ENCODE measurements at regions not wholly inside any gene's neighbourhood (a gene's known extent, or its start where the extent isn't known, plus 50 kb on each side); places are given as distances from the start of the nearest gene placed in this dataset.

DNA sequence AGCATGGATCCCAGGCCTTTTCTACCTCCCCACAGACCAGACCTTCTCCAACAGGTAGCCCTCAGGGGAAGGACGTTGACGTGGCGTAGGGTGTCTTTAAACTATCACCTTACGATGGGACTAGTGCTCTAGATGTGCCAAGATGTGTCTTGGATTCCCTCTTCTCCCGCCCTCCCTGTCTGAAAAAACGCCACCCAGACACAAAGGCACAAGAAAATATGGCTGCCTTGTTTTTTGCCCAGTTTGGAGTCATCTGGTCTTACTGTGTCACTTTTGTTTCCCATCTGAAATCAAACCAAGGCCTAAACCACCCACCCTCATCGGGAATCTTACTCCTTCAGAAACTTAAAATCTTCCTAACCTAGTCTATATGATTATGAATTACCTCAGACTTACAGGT is 235.4 kb downstream of the OR13H1 start:
- no peak for DNase-seq

DNA sequence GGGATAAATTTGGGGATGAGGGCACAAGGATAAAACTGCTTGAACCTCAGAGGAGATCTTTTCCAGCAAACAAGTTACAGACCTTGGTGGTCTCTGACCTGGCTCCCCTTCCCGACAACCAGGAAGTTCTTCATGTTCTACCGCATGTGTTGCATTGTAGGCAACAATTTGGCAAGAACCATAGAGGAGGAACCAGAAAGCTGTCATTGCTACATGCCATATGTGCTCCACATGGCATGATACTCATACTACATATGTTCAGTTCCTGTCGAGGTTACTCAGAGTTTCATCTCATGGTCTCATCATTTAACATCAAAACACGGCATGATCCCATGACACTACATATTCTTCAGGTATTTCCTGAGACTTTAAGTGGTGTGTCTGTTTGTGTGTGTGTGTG is 235.9 kb downstream of the OR13H1 start:
- DNase-seq, result no peak

DNA sequence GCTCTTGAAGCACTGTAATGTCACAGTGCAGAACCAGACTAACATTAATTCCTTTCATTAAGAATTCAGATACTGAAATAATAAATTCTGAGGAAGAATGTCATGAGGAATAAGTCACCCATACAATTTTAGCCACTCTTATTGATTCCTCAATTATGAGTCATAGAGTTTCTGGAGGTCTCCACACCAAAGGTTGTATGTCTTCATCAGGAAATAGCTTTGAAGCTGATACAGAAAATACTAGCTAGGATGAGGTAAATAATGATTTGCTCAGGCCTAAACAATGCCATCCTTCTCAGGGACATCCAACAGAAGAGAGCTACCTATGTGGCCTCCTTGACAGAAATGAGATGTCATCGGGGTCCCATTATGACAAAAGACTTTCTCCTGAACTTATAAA is 238.8 kb downstream of the OR13H1 start:
- no peak for DNase-seq

DNA sequence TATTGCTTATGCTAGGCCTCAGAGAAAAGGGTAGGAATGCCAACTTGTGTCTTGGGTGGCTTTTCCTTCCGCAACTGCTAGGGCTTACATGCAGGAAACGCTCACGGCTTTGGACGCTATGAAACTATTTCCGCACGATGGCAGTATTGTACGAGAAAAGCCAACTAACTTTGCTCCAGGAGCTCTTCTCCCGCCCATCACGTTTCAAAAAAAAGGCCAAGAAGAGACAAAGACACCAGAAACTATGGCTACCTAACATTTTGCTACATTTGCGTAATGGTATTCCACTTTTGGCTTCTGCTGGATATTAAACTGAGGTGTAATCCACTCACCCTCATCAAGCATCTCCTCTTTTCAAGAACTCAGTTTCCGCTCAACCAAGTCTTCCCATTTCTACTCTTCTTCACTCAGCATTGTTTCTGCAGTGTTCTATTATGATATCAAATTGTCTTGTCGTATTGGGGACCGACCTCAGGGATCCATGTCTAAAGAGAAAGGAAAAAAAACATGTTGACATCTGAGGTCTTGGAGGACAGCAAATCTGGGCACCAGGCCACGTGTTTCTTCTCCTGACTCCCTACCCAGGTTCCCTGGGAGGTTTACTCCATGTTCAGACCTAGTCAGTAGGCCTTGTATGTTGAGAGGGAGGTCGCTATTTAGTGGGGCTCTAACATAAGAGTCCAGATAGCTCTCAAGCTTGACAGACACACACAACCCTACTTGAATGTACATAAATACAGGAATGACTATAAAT is 239.4 kb upstream of the STK26 start:
- no peak for DNase-seq

DNA sequence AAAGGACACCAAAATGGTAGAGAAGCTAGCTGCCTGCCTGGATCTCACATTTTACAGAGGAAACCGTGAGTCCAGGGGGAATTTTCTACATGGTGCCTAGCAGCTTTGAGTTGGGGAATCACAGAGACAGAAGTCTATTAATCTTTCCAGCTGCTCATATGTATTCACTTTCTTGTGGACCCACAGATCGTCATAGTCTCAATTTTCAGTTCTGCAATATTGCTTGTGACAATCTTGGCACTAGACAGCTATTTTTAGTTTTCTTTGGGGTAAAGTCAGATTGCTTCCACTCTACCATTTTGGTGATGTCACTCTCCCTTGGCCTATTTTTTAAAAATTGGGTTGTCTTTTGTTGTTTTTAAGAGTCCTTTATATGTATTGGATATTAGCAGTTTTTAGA is 233.4 kb upstream of the STK26 start:
- no peak for DNase-seq

DNA sequence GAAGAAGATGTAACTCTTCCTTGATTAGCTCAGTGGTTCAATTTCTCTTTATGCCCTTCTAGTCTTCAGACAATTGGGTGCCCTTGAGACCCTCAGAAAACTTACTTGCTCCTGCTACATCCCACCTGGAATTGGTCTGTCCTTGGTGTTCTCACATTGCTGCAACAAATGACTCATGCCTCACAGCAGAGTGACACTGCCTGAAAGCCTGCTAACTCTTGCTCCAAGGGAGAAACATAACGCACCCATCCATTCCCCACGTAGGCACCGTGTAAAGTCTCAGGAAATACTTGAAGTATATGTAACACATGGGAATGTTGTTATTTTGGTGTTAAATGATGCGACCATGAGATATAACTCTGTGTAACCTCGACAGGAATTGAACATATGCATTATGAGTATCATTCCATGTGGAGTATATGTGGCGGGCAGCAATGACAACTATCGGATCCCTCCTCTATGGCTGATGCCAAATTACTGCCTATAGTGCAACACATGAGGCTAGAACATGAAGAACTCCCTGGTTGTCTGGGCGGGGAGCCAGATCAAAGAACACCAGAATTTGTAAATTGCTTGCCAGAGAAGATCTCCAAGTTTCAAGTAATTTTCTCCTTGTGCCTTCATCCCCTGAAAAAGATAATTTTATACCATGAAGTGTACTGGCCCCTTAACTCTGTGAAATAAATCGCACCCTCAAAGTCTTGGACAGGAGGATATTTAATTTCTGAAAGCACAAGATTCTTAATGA is 231.3 kb upstream of the STK26 start:
- DNase-seq, result no peak

DNA sequence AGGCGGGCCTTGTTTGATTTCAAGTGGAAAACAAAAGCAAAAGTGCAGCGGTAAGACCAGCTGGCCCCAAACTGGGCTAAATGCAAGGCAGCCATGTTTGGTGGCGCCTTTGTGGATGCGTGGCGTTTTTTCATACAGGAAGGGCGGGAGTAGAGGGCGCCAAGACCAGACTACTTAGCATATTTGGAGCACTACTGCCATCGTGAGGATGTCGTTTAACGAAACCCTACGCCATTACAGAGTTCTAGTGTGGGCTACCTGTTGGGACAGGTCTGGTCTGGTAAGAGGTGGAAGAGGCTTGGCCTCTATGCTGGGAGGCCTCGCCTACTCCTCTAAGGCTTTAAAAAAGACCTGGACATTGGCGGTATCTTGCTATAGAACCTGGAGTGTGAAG is 230.7 kb upstream of the STK26 start:
- no peak for DNase-seq

DNA sequence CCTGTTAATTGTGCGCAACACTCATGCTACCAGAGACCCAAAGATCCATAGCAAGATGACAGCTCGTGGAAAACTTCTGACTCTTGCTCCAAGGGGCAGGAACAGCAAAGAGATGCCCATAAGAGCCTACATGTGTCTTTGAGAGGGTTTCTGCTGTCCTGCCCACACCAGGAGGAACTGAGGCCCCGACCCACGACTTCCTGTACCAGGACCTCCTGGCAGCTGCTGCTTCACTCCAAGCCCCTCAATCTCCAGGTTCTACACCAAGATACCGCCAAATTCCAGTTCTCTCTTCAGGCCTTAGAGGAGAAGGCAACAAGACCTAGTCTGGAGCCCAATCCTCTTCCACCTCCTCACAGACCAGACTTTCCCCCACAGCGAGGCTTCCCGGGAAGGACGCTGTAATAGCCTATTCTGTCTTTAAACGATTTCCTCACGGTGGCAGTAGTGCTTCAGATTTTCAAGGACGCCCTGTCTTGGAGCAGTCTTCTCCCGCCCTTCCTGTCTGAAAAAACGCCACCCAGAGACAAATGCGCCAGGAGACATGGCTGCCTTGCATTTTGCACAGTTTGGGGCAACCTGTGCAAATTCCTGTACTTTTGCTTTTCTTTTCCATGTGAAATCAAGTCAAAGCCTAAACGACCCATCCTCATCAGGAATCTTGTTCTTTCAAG is 230.2 kb upstream of the STK26 start:
- peak; percentile 2 for DNase-seq

DNA sequence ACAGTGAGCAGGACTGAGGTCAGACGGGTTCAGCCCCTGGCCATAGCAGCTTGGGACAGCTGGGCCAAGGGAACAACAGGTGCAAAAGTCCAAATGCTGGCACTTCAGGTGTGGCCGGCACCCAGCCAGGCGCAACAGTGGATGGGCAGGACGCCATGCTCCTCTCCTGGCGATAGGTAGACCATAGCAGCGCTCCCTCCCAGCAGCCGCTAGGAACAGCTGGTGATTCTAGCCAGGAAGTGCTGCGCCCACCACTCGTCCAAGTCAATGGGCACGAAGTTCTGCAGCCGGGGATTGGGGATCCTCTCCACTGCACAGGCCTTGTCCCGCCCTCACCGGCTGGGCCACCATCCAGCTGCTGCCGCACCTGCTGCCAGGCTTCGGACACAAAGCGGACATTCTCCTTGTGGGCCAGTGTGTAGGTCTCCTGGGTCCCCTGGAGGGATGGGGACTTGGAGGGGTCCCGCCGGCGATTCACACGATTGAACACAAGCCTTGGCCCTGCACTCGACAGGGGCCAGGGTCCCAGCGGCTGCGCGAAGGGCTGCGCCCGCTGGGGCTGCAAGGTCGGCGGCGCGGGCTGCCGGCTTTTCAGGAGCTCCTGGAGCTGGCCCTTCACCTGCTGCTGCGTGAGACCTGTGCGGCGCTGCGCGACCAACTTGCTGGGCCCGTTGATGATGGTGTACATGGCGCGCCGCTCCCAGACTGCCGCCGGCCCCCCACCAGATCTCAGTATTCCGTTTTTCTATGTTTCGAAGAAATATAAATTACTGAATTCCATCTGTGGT is 227.5 kb upstream of the STK26 start:
- no peak for DNase-seq

DNA sequence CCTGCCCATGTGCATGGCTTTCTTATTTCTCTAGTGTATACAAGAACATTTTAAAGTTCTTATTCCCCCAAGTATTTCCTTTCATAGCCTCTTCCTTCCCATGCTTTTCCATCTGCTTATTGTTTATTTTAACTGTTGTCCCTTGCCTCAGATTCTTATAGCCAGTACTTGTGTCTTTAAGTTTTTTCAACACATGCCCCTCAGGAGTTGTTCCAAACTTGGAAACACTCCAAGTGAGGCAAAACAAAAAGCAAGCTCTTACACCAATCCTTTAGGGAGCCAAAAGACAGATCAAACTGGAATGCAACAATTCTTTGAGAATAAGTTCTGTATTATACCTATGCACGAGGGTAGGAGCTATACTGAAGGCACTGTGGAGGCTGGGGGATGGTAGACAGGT is 222.0 kb upstream of the STK26 start:
- DNase-seq, result no peak

DNA sequence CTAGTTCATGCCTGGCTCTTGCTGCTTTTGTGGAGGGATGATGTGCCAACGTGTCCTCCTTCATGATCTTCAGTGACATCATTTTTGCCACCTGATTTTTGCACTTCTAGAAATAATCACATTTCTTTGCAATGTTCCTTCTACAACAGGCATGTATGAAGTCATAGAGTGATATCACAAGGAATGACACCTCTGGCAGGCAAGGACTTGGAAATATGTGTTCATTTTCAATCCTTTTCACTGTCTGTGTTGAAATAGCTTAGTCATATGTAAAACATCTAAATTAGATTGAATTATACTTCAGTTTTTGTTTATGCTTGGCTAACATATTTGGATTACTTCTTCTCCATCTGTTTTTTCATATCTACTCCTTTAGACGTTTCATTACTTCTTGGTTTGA is 221.2 kb upstream of the STK26 start:
- no peak for DNase-seq

DNA sequence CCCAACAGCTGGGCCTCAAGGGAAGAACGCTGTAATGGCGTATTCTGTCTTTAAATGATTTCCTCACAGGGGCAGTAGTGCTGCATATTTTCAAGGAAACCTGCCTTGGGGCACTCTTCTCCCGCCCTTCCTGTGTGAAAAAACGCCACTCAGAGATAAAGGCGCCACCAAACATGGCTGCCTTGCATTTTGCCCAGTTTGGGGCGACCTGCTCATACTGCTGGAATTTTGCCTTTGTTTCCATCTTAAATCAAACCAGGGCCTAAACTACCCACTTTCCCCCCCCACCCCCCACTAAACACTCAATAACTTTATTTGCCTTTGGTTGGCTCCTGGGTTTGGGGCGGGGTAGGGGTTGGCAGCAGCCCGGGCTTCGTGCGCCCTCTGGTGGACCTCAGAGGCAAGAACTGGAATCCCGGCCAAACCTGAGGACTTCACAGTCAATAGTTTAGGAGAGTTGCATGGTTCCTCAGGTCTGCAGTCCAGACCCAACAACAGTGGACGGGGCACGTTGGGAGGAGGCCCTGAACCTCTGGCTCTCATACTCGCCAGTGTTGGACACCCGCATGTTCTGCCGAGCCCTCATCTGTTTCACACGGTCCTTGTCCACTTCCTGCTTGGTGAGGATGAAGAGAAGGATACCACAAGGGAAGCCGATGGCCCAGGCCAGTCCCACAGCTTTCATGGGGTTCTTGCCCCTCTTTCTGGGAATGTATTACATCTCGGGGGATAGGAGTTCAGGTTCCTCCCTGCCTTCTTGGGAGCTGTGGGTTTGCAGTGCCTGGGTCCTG is 220.1 kb upstream of the STK26 start:
- no peak for DNase-seq

DNA sequence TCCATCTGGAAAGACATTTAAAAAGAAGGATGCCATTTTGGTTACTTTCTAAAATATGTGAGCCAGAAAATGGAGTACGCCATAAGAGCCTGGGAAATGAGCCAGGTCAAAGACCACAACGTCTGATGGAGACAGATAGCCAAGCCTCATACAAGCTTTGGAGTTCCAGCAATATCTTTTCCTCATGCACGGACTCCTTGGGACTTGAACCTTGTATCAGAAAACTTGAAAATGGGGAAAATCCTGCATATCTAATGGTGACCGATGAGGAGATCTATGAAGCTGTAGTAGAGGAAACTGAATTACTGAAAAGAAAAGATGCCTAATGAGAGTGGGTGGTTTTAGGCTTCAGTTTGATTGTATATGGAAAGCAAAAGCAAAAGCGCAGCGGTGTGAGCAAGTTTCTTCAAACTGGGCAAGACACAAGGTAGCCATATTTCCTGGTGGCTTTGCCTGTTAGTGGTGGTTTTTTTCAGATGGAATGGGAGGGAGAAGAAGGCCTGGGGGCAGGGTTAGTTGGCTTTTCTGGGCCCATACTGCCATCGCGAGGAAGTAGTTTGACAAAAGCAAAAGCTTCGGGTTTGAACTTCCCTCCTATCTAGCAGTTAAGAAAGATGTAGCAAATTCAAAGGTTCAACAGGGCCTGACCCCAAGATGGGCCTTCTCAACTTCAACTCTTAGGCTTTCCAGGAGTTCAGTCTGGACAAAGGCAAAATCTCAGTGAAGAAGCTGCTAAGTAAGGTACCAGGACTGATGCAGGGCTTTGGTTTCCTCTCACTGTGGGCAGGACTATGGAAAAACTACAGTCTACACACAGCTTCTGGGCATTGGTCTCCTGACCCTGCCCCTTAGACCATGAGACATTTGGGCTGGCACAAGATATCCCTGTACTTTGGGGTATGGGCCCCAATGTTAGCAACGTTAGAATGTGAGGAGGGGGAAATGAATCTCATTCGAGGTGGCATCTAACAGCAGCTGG is 210.0 kb upstream of the STK26 start:
- DNase-seq, result peak; percentile 4

DNA sequence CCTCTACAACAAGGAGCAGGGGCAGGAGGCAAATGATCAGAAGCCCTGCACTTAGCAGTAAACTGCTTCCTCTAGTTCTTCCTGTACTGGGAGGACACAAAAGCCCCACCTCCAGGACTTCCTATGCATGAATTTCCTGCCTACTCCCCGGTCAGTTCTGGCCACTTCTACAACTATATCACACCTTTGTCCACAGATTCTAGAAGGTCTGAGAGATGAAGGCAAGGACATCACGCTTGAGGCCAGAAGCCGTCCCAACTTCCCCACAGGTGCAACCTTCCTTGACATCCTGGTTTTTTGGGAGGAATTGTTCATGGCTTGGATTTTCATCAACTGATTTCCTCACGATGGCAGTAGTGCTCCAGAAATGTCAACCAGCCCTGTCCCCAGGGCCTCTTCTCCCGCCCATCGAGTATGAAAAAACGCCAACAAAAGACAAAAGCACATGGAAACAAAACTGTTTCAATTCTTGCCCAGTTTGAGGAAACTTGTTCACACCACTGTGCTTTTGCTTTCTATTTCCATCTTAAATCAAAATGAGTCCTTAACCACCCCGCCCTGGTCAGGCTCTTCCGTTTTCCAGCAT is 206.5 kb upstream of the STK26 start:
- peak; percentile 50 for DNase-seq

DNA sequence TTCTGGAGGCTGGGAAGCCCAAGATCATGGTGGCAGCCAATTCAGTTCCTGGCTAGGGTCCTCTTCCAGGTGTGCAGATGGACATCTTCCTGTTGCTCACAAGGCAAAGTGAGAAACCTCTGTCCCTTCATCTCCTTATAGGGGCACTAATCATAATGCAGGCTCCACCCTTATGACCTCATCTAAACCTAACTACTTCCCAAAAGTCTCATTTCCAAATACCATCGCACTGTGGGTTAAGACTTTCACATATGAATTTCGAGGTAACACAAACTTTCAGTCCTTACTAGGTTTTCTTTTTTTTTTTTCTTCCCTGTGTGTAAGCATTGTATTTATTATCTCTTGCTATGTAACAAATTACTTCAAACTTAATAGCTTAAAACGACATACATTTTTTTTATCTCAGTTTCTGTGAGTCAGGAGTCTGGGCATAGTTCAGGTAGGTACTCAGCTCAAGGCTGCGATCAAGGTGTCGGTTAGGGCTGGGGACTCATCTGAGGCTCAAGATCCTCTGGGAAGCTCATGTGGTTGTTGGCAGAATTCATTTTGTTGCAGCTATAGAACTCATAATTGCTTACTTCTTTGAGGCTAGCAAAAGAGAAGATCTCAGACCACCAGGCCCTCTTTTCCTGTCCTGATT is 204.7 kb upstream of the STK26 start:
- no peak for DNase-seq

DNA sequence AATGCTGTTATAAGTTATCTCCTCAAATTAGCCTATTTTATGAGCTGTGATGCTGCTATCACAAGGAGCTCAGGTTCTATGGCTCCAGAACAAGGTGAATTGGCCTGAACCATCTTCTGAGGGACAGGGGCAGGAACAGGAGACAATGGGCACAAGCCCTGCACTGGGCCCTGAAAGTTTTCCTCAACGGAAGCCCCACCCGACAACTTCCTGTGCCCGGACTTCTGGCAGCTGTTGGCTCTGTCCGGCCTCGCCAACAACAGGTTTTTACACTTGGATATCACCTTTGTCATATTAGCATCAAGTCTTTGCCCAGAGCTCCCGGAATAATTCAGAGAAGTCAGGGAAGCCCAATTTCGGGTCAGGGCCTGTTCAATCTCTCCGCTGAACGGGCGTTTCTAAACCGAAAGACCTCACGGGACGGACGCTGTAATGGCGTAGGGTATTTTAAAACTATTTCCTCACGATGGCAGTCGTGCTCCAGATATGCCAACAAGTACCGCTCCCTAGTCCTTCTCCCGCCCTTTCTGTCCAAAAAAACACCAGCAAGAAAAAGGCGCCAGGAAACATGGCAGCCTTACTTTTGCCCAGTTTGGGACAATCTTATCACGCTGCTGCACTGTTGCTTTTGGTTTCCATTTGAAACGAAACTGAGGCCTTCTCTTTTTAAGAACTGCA is 201.0 kb upstream of the STK26 start:
- no peak for DNase-seq

DNA sequence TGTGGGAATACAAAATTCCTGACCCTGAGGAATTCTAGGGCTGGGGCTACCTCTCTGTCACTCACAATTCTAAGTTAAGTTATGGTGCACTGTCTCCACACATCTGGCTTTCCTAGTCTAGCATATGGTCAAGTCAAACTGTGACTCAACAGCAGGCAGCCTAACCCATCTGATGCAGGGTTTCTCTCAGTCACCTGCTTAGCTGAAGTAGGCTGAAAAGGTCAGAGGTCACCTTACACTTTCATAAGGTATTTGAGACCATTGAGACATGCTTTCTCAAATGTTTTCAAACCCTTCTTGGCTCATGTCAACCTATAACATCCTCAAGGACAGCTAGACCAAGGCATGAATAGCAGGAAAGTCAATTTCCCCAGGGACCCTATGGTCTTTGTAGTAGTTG is 196.5 kb upstream of the STK26 start:
- no peak for DNase-seq

DNA sequence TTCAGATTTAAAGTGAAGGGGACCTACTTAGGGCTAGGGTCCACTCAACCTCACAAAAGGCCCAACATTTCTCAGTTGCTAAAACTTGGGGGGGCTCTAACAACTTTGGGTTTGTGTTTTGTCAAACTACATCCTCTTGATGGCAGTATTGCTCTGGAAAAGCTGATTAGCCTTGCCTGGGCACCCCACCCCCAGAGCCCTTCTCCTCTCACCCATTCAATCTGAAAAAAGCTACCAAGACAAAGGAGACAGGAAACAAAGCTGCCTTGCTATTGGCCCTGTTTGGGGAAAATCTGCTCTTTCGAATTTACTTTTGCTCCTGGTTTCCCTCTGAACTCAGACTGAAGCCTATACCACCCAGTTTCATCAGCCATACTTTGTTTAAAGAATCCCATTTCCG is 195.2 kb upstream of the STK26 start:
- no peak for DNase-seq

DNA sequence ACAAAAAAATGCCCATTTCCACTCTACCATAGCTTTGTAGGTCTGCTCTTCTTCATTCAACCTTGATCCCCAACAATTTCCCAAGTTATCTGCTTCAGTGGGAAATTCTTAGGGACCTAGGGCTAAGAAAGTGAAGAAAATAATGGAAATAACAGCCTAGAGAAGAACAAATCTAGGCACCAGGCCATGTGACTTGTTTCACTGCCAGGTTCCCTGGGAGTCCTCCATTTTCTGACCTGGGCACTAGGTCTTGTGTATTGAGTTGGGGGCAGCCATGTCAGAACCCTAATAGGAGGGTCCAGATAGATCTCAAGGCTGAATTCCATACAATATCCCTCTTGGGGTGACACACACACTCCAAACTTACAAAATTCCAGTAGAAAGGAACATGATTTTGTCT is 194.6 kb upstream of the STK26 start:
- DNase-seq, result no peak
